NCI-H2171 treated with DMSO at 0.1 percent for 48 hours (cell line): ENCODE measurements at regions not wholly inside any gene's neighbourhood (a gene's known extent, or its start where the extent isn't known, plus 50 kb on each side); places are given as distances from the start of the nearest gene placed in this dataset.
"Not testable (repeated sequence)": the region's sequence is repeated elsewhere in the genome, so short reads cannot be mapped to it uniquely, and the experiment has no call there.

Source experiments
- DNase-seq: peaks from one replicate; lab custom pipeline; 2025; lab: John Stamatoyannopoulos, UW

DNA sequence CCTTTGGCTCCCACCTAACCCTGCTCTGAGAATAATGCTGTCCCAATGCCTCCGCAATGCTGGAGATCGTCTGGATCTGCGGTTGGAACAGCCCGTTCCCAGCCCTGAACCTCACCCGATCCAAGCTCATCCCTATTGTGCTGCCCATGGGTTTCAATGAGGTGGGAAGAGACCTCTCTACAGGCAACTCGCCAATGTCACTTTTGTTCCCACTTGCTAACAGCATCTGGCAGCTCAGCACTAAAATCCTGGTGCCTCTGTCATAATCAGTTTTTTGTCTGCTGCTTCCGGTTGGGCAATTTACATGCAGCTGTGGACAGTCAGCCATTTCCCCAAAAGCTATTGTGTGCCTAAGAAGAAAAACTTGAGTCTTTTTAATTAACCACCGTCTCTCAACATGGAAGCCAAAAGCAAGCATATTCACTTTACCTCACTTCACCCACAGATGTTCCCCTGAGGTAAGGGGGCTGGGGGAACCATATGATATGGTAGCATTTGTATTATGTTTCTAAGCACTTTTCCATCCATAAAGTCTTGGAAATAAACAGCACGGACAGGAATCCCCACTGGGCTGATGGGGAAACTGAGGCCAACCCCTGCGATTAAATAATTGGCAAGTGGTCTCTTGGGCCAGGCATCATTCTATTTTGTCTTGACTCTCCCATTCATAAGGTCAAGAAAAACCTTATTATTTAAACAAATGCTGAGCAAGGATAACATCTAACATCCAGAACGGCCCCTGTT lies 159.2 kb upstream of the CDH5 start:
- no peak for DNase-seq

DNA sequence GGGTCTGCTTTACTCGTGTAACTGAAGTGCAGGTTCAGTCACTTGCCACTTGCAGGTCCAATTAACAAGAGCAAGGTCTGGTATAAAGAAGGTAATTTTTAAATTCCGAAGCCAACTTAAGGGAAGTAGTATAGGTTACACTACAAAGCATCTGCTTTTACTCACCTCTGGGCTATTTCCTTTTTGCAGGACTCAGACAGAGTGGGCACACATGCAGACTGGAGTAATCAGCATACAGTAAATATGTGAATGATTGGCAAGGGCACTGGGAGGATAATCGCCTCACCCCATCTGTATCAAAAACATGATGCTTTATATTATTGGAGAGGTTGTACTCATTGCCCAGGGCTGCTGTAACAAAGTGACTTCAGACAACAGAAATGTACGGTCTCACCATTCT lies 160.1 kb upstream of the CDH5 start:
- DNase-seq: no peak

DNA sequence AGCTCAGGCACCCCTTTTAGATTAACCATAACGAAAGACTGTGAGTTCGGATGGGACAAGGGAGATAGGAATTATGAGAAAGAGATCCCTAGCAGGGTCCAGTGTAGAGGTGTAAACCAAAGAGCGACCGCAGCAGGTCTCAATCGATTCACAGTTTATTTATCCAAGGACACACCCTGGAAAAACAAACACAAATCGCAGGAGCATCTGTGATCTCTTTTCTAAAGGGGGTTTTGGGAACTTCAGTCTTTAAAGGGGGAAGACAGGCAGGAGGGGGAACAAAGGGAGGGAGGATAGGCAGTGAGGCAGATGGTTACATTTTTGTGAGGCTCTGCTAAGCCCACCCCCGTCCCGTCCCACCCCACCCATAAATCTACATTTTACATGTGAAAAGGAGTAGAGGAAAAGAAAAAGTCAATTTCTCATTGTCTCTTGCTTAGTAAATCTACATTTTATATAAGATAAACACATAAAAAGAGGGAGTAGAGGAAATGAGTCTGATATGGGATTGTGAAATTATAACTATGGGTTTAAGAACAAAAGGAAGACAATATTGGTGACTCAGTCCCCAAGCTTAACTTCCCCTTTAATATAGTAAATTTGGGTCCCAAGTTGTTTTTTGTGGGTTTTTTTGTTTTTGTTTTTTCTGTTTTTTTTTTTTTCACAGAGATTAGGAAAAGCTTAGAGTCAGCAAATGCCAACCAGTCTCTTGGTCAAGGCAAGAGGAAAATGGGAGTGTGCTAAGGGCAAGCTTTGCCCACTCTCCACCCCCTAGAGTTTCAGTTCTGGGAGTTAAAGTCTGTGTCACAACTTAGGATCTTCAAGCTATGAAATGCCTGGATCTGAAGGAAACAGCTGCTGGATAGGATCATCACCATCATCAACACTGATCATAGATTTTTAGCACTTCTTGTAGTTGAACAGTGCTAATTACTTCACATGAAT lies 160.9 kb upstream of the CDH5 start:
- DNase-seq: no peak

DNA sequence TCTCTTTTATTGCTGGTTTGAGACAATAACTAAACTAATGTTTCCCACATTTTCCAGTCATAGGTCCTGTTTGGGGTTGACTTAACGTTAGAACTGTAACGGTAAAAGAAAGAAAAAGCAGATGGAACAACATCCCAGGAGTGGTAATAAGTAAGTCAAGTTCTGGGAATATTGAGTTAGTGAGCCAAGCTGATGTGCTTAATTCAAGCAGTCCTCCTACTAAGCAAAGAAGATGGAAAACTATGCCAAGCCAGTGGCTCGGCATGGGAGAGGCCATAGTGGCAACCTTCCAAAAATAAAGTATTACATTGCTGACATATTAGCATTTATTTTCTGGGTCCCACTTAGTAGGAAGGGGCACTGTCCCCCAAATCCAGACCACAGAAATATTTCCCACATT lies 161.7 kb upstream of the CDH5 start:
- DNase-seq: no peak

DNA sequence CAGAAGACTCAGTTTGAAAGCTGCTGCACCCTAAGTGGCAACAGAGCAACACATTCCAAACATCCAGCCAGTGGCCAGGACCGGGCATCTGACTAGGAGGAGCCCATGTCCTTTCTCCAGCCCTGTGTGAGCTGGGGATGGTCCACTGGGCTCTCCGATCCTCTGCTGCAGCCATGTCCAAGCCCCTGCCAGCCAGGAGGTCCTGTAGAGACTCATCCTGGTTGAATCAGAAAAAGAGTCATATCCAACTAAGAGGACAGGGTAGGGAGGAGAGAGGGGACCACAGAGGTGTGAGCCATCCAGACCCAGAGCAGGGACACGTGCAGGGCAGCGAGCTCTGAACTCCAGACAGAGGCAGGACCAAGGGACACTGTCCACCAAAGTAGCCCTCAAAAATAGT lies 163.0 kb upstream of the CDH5 start:
- no peak for DNase-seq

DNA sequence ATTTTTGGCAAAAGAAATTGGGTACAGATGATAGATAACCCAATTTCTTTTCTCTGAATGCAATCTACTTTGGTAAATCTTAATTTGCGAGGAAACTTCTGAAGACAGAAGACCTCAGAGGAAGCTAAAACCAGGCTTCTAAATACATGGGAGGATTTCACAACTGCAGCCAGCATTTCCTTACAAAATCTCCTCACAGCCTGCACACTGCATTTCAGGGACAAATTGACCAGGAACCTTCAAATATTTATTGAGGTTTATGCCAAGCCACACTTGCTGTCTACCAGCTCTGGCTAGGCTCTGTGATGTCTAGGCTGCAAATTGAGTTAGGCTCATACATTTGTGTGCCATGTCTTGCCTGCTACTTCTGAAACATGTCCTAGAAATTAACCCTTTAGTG lies 167.3 kb upstream of the CDH5 start:
- no peak for DNase-seq

DNA sequence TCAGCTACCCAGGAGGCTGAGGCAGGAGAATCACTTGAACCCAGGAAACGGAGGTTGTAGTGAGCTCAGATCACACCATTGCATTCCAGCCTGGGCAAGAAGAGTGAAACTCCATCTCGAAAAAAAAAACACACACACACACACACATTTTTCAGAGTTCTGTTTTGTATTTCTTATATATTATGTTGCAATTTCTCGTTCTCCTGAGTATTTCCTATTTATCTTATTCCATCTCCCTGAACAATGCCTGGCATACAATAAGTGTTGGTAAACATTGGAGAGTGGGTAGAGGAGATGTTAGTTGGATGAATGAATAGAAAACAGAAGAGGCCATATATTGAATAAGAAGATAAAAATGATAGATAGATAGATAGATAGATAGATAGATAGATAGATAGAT lies 167.8 kb upstream of the CDH5 start:
- no peak for DNase-seq

DNA sequence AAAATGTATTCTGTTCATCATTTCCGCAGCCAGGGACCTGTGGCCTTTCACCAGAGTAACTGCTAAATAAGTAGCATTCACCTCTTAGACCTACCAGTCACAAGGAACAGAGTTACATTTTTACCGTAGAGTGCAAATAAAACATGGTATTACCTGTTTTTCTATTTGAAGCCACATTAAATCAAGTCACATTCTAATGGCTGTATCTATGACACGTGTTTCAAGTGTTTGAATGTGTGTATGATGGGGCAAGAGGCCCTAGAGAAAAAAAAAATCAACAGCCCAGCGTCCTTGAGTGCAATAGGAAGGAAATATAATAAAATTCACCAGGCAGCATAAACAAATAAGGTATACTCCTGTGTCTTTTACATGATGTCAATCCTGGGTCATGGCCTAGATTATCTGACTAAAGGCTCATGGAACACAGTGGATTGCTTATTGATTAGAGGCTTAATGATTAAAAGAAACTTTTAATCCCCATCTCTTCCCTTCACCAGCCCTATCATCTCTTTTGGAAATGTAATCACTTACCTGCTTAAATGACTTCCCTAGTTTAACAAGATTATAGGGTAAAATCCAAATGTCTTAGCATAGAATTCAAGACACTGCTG lies 168.7 kb upstream of the CDH5 start:
- no peak for DNase-seq

DNA sequence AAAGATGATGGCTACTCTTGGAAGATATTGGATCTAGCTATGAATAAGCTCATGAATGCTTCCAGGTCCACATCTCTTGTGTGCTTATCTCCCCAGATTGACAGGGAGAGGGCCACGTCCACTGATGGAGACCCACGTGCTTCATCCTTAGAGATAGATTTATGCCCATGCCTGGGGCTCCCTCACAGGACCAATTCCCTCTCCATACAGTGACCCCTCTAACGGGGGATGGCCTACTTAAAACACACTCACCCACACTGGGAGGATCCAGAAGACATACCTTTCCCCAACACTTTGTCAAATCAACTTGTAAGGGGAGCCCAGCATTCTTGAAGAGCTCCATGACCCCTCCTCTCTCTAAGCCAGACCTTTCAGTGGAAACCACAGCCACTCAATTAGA lies 169.7 kb upstream of the CDH5 start:
- DNase-seq: no peak

DNA sequence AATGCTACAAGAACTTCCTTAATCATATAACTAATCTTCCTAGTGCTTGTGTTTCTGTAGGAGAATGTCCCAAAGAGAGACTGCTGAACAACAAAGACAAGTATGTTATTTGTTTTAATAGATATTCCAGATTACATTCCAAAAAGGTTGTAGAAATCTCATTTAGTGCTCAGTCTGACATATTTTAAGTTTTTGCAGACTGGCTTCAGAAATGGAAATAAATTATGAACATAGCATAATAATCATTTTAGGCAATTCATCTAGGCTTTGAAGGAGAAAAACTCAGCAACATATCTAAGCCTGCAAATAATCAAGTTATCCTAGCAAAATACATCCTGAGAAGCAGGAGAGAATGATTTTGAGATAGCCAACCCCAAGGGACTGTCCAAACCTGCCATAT lies 171.6 kb upstream of the CDH5 start:
- no peak for DNase-seq

DNA sequence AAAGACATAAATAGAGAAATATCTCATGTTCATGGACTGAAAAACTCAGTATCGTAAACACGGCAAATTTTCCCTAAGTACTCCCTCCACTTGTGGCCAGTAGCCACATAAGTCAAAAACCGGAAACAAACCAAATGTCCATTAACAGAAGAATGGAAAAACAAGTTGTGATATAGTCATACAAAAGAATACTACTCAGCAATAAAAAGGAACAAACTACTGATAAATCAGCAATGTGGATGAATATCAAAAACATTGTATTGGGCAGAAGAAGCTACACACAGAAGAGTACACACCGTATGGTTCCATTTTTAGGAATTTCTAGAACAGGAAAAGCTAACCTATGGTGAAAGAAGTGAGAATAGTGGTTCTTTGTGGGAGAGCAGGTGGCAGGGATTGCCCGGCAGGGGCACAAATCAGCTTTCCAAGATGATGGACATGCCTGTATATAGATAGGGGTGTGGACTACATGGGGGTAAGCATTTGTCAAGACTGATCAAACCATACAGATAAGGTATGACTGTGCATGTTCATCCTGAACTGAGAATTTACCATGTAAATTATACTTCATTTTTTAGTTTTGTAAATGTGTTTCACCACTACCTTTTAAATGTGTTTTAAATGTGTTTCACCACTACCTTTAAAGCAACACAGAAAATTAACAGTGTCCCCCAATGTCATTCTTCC lies 172.8 kb upstream of the CDH5 start:
- DNase-seq: no peak

DNA sequence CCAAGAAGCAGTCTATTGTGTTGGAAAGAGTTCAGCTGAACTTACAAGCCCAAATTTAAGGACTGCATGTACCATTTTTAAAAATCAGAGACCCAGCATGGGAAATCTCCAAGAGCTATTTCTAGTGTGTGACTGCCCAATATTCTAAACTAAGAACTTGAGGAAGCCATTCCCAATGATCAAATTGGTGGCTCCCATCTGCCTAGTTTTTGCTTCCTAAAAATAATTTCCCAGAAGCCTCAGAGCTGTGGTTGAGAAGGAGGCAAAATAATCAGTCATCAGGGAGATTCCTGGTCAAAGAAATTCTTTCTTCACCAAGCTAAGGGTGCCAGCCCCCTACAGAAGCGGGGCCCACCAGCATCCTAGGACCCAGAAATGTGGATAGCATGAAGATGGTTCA lies 176.1 kb upstream of the CDH5 start:
- DNase-seq: no peak

DNA sequence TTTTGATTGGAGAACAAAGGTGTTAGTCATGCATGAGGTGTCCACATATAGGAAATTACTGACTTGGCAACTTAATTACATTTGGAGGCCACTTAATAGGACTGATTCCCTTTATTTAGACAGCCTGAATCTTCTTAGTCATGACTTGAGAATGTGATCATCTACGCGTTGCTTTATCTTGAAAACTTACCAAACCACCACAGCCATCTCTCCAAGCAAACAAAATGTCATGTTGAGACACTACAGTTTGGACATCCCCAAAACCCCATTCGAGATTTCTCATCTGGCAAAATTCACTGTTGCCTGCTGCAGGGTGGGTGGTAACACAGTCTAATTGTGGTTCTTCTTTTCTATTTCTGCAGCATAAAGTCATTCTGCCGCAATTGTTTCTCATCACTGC lies 176.5 kb upstream of the CDH5 start:
- DNase-seq: no peak

DNA sequence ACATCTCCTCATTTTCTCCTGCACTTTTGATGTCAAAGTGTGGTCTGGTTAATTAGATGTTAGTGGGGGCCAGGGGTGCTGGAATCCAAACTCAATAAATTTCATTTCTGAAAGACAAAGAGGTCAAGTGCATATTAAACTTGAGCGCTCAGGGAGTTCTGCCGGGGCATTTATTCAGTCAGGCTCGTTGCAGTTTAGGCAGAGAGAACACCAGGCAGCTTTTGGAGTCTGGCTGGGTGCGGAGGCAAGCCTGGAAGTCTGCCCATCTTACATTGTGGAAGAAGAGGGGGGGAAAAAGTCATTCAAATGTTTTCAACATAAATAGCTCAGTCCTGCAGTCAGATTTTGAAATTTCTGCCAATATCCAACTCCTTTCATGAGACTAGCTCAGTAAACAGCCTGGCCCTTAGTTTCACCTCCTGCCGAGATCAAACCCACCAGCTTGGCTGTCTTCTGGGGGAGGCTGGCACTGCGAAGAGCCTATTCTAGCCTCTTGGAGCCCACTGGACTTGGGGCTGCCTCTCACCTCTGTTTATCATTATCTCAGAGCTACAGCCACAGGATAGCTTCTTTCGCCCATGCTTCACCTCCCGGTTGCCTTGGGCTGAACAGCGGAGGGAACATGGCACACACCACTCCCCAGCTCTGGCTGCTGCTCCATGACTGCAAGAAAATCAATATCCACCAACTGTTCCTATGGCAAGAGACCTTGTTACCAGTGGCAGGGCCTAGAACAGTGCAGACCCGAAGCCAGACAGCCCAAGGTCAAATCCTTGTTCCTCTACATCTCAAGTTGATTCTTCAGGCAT lies 177.4 kb upstream of the CDH5 start:
- no peak for DNase-seq

DNA sequence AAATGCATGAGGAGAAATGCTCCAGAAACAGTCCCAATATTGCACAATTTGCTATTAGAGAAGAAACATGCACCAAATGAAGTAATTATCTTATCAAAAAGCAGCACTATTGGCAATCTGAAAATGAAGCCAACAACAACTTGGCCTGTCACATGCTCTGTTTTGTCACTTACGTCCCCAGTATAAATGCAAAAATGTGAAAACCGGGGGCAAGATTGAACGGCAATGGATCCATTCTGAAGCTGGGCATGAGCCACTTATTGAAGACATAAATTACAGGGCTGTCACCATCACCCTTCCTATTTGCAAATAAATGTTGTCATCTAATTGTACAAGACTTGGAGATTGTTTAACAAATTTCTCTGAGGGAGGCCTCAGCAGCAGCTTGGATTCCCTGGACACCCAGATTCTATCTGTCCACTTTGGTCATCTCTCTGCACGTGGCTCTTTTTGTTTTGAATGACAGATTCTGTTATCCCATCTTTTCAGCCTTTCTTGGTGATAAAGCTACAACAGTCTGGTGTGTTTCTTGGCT lies 180.2 kb upstream of the CDH5 start:
- DNase-seq: no peak

DNA sequence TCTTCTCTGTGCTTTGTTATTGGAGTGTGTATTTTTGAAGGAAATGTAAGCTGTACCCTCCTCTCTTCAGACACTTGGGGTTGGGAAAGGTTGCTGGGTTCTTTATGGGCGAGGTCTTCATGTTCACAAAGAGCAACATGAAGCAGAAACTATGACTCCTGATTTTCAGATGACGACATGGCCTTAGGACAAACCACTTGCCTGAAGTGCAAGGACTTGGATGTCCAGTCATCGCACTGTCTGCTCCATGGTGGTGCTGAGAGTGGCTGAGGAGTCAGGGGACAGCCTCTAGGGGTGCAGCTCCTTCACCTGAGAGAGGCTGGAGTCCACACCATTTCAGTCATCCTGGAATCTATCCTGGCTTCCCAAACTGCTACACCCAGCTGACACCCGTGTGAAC lies 183.9 kb upstream of the CDH5 start:
- DNase-seq: no peak

DNA sequence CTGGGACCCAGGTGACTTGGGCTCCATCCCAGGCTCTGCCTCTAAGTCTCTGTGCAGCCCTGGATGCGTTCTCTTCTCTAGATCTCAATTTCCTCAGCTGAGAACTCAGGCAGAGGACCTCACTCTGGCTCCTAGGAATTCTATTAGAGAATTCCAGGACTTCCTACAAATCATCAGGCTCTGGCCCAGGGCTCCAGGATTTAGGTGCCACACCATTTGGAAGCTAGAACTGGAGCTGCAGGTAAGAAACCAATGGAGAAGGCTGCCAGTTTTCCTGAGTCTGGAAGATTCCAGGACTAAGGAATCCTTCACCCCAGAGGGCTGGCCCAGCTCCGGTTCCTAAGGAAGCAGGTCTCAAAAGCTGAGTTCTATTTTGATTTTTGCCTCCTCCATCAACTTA lies 189.8 kb upstream of the CDH5 start:
- no peak for DNase-seq

DNA sequence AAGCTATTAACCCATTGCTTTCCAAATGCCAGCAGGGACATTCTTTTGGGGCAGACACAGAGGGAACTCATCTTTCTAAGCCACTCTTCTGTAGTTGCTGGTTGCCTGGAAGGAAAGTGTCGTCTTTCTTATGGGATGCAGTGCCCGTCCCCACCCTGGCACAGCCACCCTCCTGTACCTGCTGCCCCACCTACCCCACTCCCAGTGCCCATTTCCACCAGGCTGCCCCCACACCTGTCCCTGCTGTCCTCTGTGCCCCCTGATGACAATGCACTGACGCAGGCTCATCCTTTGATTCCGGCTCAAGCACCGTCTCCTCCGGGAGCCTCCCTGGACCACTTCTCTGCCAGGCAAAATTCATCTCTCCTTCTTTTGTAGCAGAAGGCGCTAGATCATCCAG lies 190.4 kb upstream of the CDH5 start:
- no peak for DNase-seq

DNA sequence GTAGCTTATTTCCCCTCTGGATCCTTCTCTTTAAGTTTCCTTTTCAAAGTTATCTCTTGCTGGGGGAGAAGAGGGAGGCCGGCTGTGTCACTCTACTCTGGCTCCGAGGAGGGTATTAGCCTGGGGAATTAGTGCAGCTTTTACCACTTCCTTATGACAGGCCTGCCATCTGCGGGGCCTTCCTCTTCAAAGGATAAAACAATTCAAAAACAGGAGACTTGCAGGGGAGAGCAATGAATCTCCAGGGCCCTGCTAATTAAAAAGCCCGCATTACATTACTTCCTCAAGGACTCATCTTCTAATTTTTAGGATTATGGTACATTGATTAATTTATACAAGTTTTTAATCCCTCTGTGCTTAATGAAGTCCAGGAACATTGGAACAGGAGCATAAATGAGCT lies 190.9 kb upstream of the CDH5 start:
- no peak for DNase-seq

DNA sequence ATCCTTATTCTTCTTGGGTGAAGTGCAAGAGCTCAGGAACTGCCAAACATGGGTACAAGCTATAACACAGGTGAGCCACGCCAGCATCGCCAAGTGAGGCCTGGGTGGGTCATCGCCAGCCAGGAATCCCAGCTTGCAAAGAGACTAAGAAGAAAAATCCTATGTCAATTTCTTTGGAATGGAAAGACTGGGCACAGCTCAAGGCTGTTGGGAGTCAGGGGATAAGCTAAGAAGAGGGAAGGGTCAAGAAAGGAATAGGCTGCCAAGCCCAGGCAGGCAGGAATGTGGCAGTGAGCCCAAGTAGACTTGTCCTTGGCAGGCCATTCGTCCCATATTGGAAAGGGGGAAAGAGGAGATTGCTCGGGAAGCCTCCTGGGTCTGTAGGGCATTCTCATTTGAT lies 191.4 kb upstream of the CDH5 start:
- DNase-seq: no peak

DNA sequence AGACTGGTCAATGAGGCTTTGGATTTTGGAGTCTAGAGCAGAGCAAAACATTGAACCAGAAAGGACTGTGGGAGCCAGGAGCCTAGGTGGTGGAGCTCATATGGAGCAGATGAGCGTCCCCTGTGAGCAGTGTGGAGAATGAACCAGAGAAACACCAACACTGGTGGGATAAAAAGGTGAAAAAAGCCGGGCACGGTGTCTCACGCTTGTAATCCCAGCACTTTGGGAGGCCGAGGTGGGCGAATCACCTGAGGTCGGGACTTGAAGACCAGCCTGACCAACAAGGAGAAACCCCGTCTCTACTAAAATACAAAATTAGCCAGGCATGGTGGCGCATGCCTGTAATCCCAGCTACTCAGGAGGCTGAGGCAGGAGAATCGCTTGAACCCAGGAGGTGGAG lies 192.7 kb upstream of the CDH5 start:
- not testable (repeated sequence) for DNase-seq
